ENCODE measurements at regions not wholly inside any gene's neighbourhood (a gene's known extent, or its start where the extent isn't known, plus 50 kb on each side); places are given as distances from the start of the nearest gene placed in this dataset.
"Not testable (repeated sequence)": the region's sequence is repeated elsewhere in the genome, so short reads cannot be mapped to it uniquely, and the experiment has no call there.

GRCh38 chr3:81911221-81911620 lies 149.8 kb upstream of the GBE1 start:
- DNase-seq (ENCODE audit: low read depth): no peak

- DNase-seq (ENCODE audit: low read depth): peak; percentile 9
Measured at GRCh38 chr3:81910244-81910852, 148.9 kb upstream of the GBE1 start.

GRCh38 chr3:81909796-81910195 lies 148.4 kb upstream of the GBE1 start:
- no peak for DNase-seq (ENCODE audit: low read depth)

GRCh38 chr3:81908561-81908960 lies 147.1 kb upstream of the GBE1 start:
- no peak for DNase-seq (ENCODE audit: low read depth)

- DNase-seq (ENCODE audit: low read depth): no peak
Measured at GRCh38 chr3:81898336-81898735, 136.9 kb upstream of the GBE1 start.

- DNase-seq (ENCODE audit: low read depth): no peak
Measured at GRCh38 chr3:81894598-81894997, 133.2 kb upstream of the GBE1 start.

- DNase-seq (ENCODE audit: low read depth): no peak
Measured at GRCh38 chr3:81891055-81891895, 129.8 kb upstream of the GBE1 start.

GRCh38 chr3:81888914-81889557 lies 127.6 kb upstream of the GBE1 start:
- DNase-seq (ENCODE audit: low read depth): no peak

GRCh38 chr3:81887448-81887847 lies 126.0 kb upstream of the GBE1 start:
- DNase-seq (ENCODE audit: low read depth): no peak

GRCh38 chr3:81886081-81886480 lies 124.6 kb upstream of the GBE1 start:
- no peak for DNase-seq (ENCODE audit: low read depth)

GRCh38 chr3:81884791-81885190 lies 123.3 kb upstream of the GBE1 start:
- no peak for DNase-seq (ENCODE audit: low read depth)

- DNase-seq (ENCODE audit: low read depth): no peak
Measured at GRCh38 chr3:81876826-81877225, 115.4 kb upstream of the GBE1 start.

- no peak for DNase-seq (ENCODE audit: low read depth)
Measured at GRCh38 chr3:81874738-81875137, 113.3 kb upstream of the GBE1 start.

- no peak for DNase-seq (ENCODE audit: low read depth)
Measured at GRCh38 chr3:81872566-81872965, 111.1 kb upstream of the GBE1 start.

- no peak for DNase-seq (ENCODE audit: low read depth)
Measured at GRCh38 chr3:81871358-81872155, 110.1 kb upstream of the GBE1 start.

GRCh38 chr3:81869382-81869781 lies 107.9 kb upstream of the GBE1 start:
- DNase-seq (ENCODE audit: low read depth): no peak

- no peak for DNase-seq (ENCODE audit: low read depth)
Measured at GRCh38 chr3:81868597-81868996, 107.2 kb upstream of the GBE1 start.

- DNase-seq (ENCODE audit: low read depth): no peak
Measured at GRCh38 chr3:81867875-81868274, 106.4 kb upstream of the GBE1 start.

GRCh38 chr3:81865164-81865563 lies 103.7 kb upstream of the GBE1 start:
- DNase-seq (ENCODE audit: low read depth): not testable (repeated sequence)

- DNase-seq (ENCODE audit: low read depth): no peak
Measured at GRCh38 chr3:81864272-81864671, 102.8 kb upstream of the GBE1 start.

- no peak for DNase-seq (ENCODE audit: low read depth)
Measured at GRCh38 chr3:81863756-81864155, 102.3 kb upstream of the GBE1 start.

- DNase-seq (ENCODE audit: low read depth): no peak
Measured at GRCh38 chr3:81861593-81861992, 100.1 kb upstream of the GBE1 start.

All from Daoy (cell line).